SH-SY5Y (cell line): ENCODE measurements at regions not wholly inside any gene's neighbourhood (a gene's known extent, or its start where the extent isn't known, plus 50 kb on each side); places are given as distances from the start of the nearest gene placed in this dataset.

Experiments used
- GATA2 ChIP-seq: IDR thresholded peaks from 2 replicates; pipeline ENCODE4 v1.6.1; 2011; ENCODE audit warnings: mild to moderate bottlenecking, low read depth, low read length
- GATA3 ChIP-seq: IDR thresholded peaks from 2 replicates; pipeline ENCODE4 v1.6.1; 2011; ENCODE audit warnings: low read depth, mild to moderate bottlenecking, low read length, moderate library complexity

- TF ChIP-seq GATA2 (no peak), GATA3 (no peak)
Observed at GRCh38 chr4:24056289-24056688, 166.4 kb upstream of the PPARGC1A start.
